ENCODE measurements at regions not wholly inside any gene's neighbourhood (a gene's known extent, or its start where the extent isn't known, plus 50 kb on each side); places are given as distances from the start of the nearest gene placed in this dataset.

DNA sequence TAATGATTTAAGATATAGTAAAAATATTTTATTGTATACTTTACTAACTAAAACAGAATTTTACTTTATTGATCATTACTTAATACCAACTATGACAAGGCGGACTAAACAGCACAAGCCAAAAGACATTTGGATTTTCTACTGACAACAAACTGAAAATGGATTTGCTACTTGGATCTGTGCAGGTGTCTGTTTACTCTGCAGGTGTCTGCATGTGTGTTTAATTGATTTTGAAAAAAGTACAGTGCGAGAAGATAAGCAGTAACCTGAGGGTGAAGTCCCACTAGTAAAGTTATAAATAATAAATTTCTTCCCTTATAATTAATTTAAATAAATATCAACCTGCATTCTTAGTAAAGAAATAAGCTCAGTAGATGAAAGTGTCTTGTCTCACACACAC is 696.8 kb upstream of the MBL2 start:
- Mint-ChIP-seq H3K4me1 (peaks cover 5% of the 10 kb centered on the region), H3K36me3 (ENCODE audit: low read depth) (peaks cover 33% of the 10 kb centered on the region), H3K9me3 (peaks cover 28% of the 10 kb centered on the region), H3K27ac (no peak overlapping the region), H3K27me3 (ENCODE audit: insufficient read depth) (no peaks in the 10 kb centered on the region), H3K4me3 (no peak overlapping the region)
- Histone ChIP-seq H3K9ac (ENCODE audit: extremely low read depth, low read length, poor library complexity, severe bottlenecking) (no peak overlapping the region), H3K4me1 (ENCODE audit: control insufficient read depth, insufficient read depth, low read length) (peaks cover 3% of the 10 kb centered on the region), H3K27ac (ENCODE audit: low read depth, low read length) (no peak overlapping the region), H3K27me3 (ENCODE audit: control insufficient read depth, insufficient read depth, low read length, poor library complexity, severe bottlenecking) (no peaks in the 10 kb centered on the region), H3K4me3 (ENCODE audit: low read length) (no peak overlapping the region), H3K9me3 (ENCODE audit: control insufficient read depth, low read length) (peaks cover 51% of the 10 kb centered on the region), H3K36me3 (ENCODE audit: control insufficient read depth, insufficient read depth, low read length) (peaks cover 16% of the 10 kb centered on the region)
- 100% methylated on average over 1 of the region's 2 CpGs; no CpG with 5 or more reads in 1 of the 2 experiments for WGBS, 2 experiments (ENCODE audit: insufficient coverage in 1 of 2, insufficient read length in 1 of 2)
- TF ChIP-seq, protein P1, sequence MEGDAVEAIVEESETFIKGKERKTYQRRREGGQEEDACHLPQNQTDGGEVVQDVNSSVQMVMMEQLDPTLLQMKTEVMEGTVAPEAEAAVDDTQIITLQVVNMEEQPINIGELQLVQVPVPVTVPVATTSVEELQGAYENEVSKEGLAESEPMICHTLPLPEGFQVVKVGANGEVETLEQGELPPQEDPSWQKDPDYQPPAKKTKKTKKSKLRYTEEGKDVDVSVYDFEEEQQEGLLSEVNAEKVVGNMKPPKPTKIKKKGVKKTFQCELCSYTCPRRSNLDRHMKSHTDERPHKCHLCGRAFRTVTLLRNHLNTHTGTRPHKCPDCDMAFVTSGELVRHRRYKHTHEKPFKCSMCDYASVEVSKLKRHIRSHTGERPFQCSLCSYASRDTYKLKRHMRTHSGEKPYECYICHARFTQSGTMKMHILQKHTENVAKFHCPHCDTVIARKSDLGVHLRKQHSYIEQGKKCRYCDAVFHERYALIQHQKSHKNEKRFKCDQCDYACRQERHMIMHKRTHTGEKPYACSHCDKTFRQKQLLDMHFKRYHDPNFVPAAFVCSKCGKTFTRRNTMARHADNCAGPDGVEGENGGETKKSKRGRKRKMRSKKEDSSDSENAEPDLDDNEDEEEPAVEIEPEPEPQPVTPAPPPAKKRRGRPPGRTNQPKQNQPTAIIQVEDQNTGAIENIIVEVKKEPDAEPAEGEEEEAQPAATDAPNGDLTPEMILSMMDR (conservative IDR thresholded peaks at IDR 0.05), result no peak
- no peak for DNase-seq

DNA sequence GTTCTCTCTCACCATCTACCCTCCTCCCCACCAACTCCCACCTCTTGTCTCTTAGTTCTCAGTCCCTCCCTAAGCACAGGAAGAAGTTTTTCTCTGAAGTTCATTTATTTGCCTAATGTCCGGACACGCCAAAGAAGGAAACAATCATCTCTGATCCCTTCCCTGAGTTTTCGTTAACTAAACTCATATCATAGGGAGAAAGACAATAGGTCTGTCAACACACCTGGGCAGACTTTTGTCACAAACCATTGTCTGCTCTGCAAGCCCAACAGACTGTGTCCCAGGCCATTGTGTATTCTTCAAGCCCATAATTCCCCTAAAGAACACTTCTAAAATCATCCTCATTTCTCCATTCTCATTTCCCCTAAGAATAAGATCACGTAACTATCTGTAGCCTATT is 691.0 kb upstream of the MBL2 start:
- TF ChIP-seq, protein P1 (conservative IDR thresholded peaks at IDR 0.05), result no peak
- Histone ChIP-seq H3K4me1 (ENCODE audit: control insufficient read depth, insufficient read depth, low read length) (peaks cover 10% of the 10 kb centered on the region), H3K27ac (ENCODE audit: low read depth, low read length) (peak overlapping the region; percentile 83), H3K27me3 (ENCODE audit: control insufficient read depth, insufficient read depth, low read length, poor library complexity, severe bottlenecking) (no peaks in the 10 kb centered on the region), H3K4me3 (ENCODE audit: low read length) (no peak overlapping the region), H3K9ac (ENCODE audit: extremely low read depth, low read length, poor library complexity, severe bottlenecking) (peak overlapping the region; percentile 81), H3K9me3 (ENCODE audit: control insufficient read depth, low read length) (peaks cover 66% of the 10 kb centered on the region), H3K36me3 (ENCODE audit: control insufficient read depth, insufficient read depth, low read length) (peaks cover 10% of the 10 kb centered on the region)
- no peak overlapping the region for H3K4me3 Mint-ChIP-seq
- DNase-seq, result peak; percentile 58
- peaks cover 55% of the 10 kb centered on the region for H3K9me3 Mint-ChIP-seq
- H3K27ac Mint-ChIP-seq, result peak overlapping the region; percentile 93
- peaks cover 12% of the 10 kb centered on the region for H3K4me1 Mint-ChIP-seq
- WGBS, 2 experiments (ENCODE audit: insufficient coverage in 1 of 2, insufficient read length in 1 of 2), result 23 to 40% methylated on average over 4 of the region's 4 CpGs
- H3K36me3 Mint-ChIP-seq (ENCODE audit: low read depth), result peaks cover 39% of the 10 kb centered on the region
- H3K27me3 Mint-ChIP-seq (ENCODE audit: insufficient read depth), result no peaks in the 10 kb centered on the region

DNA sequence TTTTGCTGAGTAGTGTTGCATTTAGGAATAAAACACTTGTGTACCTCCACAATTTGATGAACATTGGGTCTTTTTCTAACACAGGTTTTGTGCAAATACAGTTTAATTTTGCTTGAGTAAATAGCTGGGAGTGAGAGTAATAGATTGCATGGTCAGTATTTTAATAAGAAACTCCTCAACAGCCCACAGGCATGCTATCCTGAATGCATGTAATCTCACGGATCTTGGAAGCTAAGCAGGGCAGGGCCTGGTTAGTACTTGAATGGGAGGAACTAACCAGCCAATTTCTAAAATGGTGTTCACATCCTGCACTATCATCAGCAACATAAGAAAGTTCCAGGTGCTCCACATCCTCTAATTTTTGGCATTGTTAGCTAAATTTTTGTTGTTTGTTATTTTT is 685.4 kb upstream of the MBL2 start:
- Mint-ChIP-seq H3K36me3 (ENCODE audit: low read depth) (peaks cover 22% of the 10 kb centered on the region), H3K4me3 (no peak overlapping the region), H3K9me3 (peaks cover 37% of the 10 kb centered on the region), H3K27ac (no peak overlapping the region), H3K27me3 (ENCODE audit: insufficient read depth) (no peaks in the 10 kb centered on the region), H3K4me1 (peaks cover 4% of the 10 kb centered on the region)
- no peak overlapping the region for H3K9ac ChIP-seq (ENCODE audit: extremely low read depth, low read length, poor library complexity, severe bottlenecking)
- H3K27ac ChIP-seq (ENCODE audit: low read depth, low read length), result no peak overlapping the region
- WGBS, 2 experiments (ENCODE audit: insufficient coverage in 1 of 2, insufficient read length in 1 of 2), result 100% methylated on average over 1 of the region's 1 CpG
- DNase-seq, result no peak
- peaks cover 6% of the 10 kb centered on the region for H3K36me3 ChIP-seq (ENCODE audit: control insufficient read depth, insufficient read depth, low read length)
- no peaks in the 10 kb centered on the region for H3K4me1 ChIP-seq (ENCODE audit: control insufficient read depth, insufficient read depth, low read length)
- TF ChIP-seq, protein P1 (conservative IDR thresholded peaks at IDR 0.05), result no peak
- H3K4me3 ChIP-seq (ENCODE audit: low read length), result peak overlapping the region; percentile 5
- no peaks in the 10 kb centered on the region for H3K27me3 ChIP-seq (ENCODE audit: control insufficient read depth, insufficient read depth, low read length, poor library complexity, severe bottlenecking)
- peaks cover 55% of the 10 kb centered on the region for H3K9me3 ChIP-seq (ENCODE audit: control insufficient read depth, low read length)

Measured in endodermal cell (in vitro differentiated cells).